Astrocyte (in vitro differentiated cells and primary cell): ENCODE measurements at regions not wholly inside any gene's neighbourhood (a gene's known extent, or its start where the extent isn't known, plus 50 kb on each side); places are given as distances from the start of the nearest gene placed in this dataset.

Experiments
- DNase-seq: peaks from one replicate; pipeline ENCODE4 v3.0.0-alpha.2; 2010; ENCODE audit warnings: low read depth
- FAIRE-seq: peaks from 2 replicates; lab custom pipeline; 2011; peaks lifted over from hg19 to GRCh38; lab: Jason Lieb, UNC
- H2AFZ ChIP-seq: 2 replicates; pipeline ENCODE4 v1.6.0; 2012; ENCODE audit warnings: low read depth, low read length, inconsistent platforms
- H3K27ac ChIP-seq: 2 replicates; pipeline ENCODE4 v1.5.1; 2011; ENCODE audit warnings: low read depth, low read length, inconsistent platforms
- H3K27me3 ChIP-seq: 2 replicates; pipeline ENCODE4 v1.6.0; 2011; ENCODE audit warnings: low read length, inconsistent platforms; ENCODE audit not compliant: insufficient read depth
- H3K36me3 ChIP-seq: 2 replicates; pipeline ENCODE4 v1.5.1; 2011; ENCODE audit warnings: low read length, inconsistent platforms; ENCODE audit not compliant: insufficient read depth
- H3K4me1 ChIP-seq: 2 replicates; pipeline ENCODE4 v1.5.1; 2011; ENCODE audit warnings: low read length, inconsistent platforms; ENCODE audit not compliant: insufficient read depth
- H3K4me2 ChIP-seq: 2 replicates; pipeline ENCODE4 v1.6.0; 2012; ENCODE audit warnings: low read length, inconsistent platforms
- H3K4me3 ChIP-seq: 2 replicates; pipeline ENCODE4 v1.5.1; 2011; ENCODE audit warnings: low read depth, mild to moderate bottlenecking, low read length, inconsistent platforms; ENCODE audit not compliant: insufficient read depth
- H3K79me2 ChIP-seq: 2 replicates; pipeline ENCODE4 v1.6.0; 2012; ENCODE audit warnings: mild to moderate bottlenecking, low read length, inconsistent platforms; ENCODE audit not compliant: insufficient read depth
- H3K9ac ChIP-seq: 2 replicates; pipeline ENCODE4 v1.6.0; 2012; ENCODE audit warnings: mild to moderate bottlenecking, low read length, inconsistent platforms
- H3K9me3 ChIP-seq: 2 replicates; pipeline ENCODE4 v1.5.1; 2012; ENCODE audit warnings: low read depth, mild to moderate bottlenecking, low read length, inconsistent platforms; ENCODE audit not compliant: insufficient read depth
- H4K20me1 ChIP-seq: 2 replicates; pipeline ENCODE4 v1.6.0; 2012; ENCODE audit warnings: low read length, inconsistent platforms; ENCODE audit not compliant: insufficient read depth
- H3K27ac Mint-ChIP-seq: one replicate; pipeline ENCODE4 v1.8.0; 2021; ENCODE audit warnings: mild to moderate bottlenecking, mixed read lengths; ENCODE audit not compliant: unreplicated experiment
- H3K27me3 Mint-ChIP-seq: one replicate; pipeline ENCODE4 v1.8.0; 2021; ENCODE audit warnings: low read depth, mixed read lengths; ENCODE audit not compliant: unreplicated experiment
- H3K36me3 Mint-ChIP-seq: one replicate; pipeline ENCODE4 v1.8.0; 2021; ENCODE audit warnings: low read depth, mixed read lengths; ENCODE audit not compliant: unreplicated experiment
- H3K4me1 Mint-ChIP-seq: one replicate; pipeline ENCODE4 v1.8.0; 2021; ENCODE audit warnings: low read depth, mixed read lengths; ENCODE audit not compliant: unreplicated experiment
- H3K4me3 Mint-ChIP-seq: one replicate; pipeline ENCODE4 v1.8.0; 2021; ENCODE audit warnings: mild to moderate bottlenecking, moderate library complexity, mixed read lengths; ENCODE audit not compliant: unreplicated experiment
- H3K9me3 Mint-ChIP-seq: one replicate; pipeline ENCODE4 v1.8.0; 2021; ENCODE audit warnings: mild to moderate bottlenecking, mixed read lengths; ENCODE audit not compliant: unreplicated experiment
- EZH2 ChIP-seq: IDR thresholded peaks from 2 replicates; pipeline ENCODE4 v1.6.1; 2012; ENCODE audit warnings: mild to moderate bottlenecking, low read length, inconsistent platforms; ENCODE audit not compliant: insufficient read depth
- TF ChIP-seq, protein P1 (sequence below): IDR thresholded peaks from 2 replicates; pipeline ENCODE4 v1.5.1; 2011; ENCODE audit warnings: low read depth, mild to moderate bottlenecking, inconsistent platforms, low read length, moderate library complexity; ENCODE audit not compliant: insufficient read depth

DNA sequence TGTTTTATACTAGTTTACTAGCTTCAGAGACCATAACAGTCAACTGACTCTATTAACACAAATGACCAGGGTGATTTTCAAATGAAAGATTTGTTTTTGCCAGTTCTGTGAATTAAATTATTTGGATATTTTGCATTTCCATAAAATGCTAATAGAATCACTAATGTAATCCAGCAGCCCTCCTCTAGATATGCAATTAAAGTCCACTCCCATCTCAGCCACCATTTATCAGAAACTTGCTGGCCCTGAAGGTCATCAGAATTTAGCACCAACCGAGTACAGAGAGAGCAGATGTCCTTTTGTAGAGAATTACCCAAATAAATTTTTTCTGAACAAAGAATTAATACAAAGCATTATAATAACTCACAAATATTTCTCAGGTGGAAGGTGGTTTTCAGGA lies 531.1 kb upstream of the SLIT2 start:
- no peak overlapping the region for H3K4me3 Mint-ChIP-seq
- no peak overlapping the region for H2AFZ ChIP-seq
- H3K4me3 ChIP-seq = no peak overlapping the region
- no peaks in the 10 kb centered on the region for H4K20me1 ChIP-seq
- no peak overlapping the region for H3K4me2 ChIP-seq
- H3K9ac ChIP-seq = no peak overlapping the region
- H3K27ac Mint-ChIP-seq = no peak overlapping the region
- TF ChIP-seq EZH2 = no peak
- TF ChIP-seq, protein P1, sequence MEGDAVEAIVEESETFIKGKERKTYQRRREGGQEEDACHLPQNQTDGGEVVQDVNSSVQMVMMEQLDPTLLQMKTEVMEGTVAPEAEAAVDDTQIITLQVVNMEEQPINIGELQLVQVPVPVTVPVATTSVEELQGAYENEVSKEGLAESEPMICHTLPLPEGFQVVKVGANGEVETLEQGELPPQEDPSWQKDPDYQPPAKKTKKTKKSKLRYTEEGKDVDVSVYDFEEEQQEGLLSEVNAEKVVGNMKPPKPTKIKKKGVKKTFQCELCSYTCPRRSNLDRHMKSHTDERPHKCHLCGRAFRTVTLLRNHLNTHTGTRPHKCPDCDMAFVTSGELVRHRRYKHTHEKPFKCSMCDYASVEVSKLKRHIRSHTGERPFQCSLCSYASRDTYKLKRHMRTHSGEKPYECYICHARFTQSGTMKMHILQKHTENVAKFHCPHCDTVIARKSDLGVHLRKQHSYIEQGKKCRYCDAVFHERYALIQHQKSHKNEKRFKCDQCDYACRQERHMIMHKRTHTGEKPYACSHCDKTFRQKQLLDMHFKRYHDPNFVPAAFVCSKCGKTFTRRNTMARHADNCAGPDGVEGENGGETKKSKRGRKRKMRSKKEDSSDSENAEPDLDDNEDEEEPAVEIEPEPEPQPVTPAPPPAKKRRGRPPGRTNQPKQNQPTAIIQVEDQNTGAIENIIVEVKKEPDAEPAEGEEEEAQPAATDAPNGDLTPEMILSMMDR = no peak
- DNase-seq (no peak), FAIRE-seq (no peak)
- no peaks in the 10 kb centered on the region for H3K27me3 Mint-ChIP-seq
- H3K79me2 ChIP-seq = no peaks in the 10 kb centered on the region
- no peaks in the 10 kb centered on the region for H3K9me3 Mint-ChIP-seq
- no peak overlapping the region for H3K27ac ChIP-seq
- no peaks in the 10 kb centered on the region for H3K36me3 ChIP-seq
- no peaks in the 10 kb centered on the region for H3K9me3 ChIP-seq
- no peaks in the 10 kb centered on the region for H3K4me1 ChIP-seq
- H3K4me1 Mint-ChIP-seq = no peaks in the 10 kb centered on the region
- H3K36me3 Mint-ChIP-seq = no peaks in the 10 kb centered on the region
- H3K27me3 ChIP-seq = no peaks in the 10 kb centered on the region

- no peak for FAIRE-seq
- Histone ChIP-seq H3K79me2 (no peaks in the 10 kb centered on the region), H4K20me1 (no peaks in the 10 kb centered on the region), H3K27ac (no peak overlapping the region), H3K4me1 (no peaks in the 10 kb centered on the region), H3K9me3 (no peaks in the 10 kb centered on the region), H3K4me2 (no peak overlapping the region), H3K36me3 (no peaks in the 10 kb centered on the region), H3K4me3 (no peak overlapping the region), H2AFZ (no peak overlapping the region), H3K27me3 (no peaks in the 10 kb centered on the region), H3K9ac (no peak overlapping the region)
- H3K4me3 Mint-ChIP-seq = no peak overlapping the region
- TF ChIP-seq, protein P1 = no peak
- no peak for TF ChIP-seq EZH2
- H3K36me3 Mint-ChIP-seq = no peaks in the 10 kb centered on the region
- no peak for DNase-seq
- no peaks in the 10 kb centered on the region for H3K4me1 Mint-ChIP-seq
- no peak overlapping the region for H3K27ac Mint-ChIP-seq
- no peaks in the 10 kb centered on the region for H3K9me3 Mint-ChIP-seq
- H3K27me3 Mint-ChIP-seq = no peaks in the 10 kb centered on the region
Observed at GRCh38 chr4:19720190-19720589, 531.5 kb upstream of the SLIT2 start.

DNA sequence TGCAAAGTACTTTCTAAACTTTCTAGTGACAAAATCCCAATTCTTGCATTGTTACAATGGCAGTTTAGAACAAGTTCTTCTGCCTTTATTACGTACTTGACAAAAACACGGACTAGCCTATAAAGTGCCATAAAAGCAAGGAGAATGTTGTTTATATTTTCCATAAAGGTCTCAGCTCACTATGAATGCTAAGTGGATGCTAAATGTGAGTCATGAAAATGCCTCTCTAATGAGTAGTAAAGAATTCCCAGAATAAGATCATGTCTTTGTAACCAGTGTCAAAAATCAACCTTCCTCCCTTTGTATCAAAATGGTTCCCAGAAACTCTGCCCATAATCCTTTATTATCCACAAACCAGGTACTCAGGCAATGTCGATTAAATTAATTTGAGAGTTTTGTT lies 539.8 kb upstream of the SLIT2 start:
- no peak for TF ChIP-seq EZH2
- TF ChIP-seq, protein P1 = no peak
- no peaks in the 10 kb centered on the region for H3K9me3 Mint-ChIP-seq
- H3K9me3 ChIP-seq = no peaks in the 10 kb centered on the region
- H3K79me2 ChIP-seq = no peaks in the 10 kb centered on the region
- no peaks in the 10 kb centered on the region for H3K27me3 ChIP-seq
- peak overlapping the region; percentile 71 for H3K27ac Mint-ChIP-seq
- H4K20me1 ChIP-seq = no peaks in the 10 kb centered on the region
- peak; percentile 85 for DNase-seq
- peak overlapping the region; percentile 47 for H3K27ac ChIP-seq
- no peaks in the 10 kb centered on the region for H3K36me3 ChIP-seq
- H2AFZ ChIP-seq = peak overlapping the region; percentile 11
- H3K27me3 Mint-ChIP-seq = no peaks in the 10 kb centered on the region
- H3K4me3 ChIP-seq = no peak overlapping the region
- H3K4me2 ChIP-seq = peak overlapping the region; percentile 26
- FAIRE-seq = peak; percentile 87
- H3K4me1 ChIP-seq = peaks cover 6% of the 10 kb centered on the region
- H3K9ac ChIP-seq = no peak overlapping the region
- no peaks in the 10 kb centered on the region for H3K36me3 Mint-ChIP-seq
- H3K4me3 Mint-ChIP-seq = no peak overlapping the region
- peaks cover 21% of the 10 kb centered on the region for H3K4me1 Mint-ChIP-seq
